Type B pancreatic cell (in vitro differentiated cells): ENCODE measurements at regions not wholly inside any gene's neighbourhood (a gene's known extent, or its start where the extent isn't known, plus 50 kb on each side); places are given as distances from the start of the nearest gene placed in this dataset.
A peak's percentile ranks its signal among the peaks of the same experiment; 100 is the strongest.

ENCODE experiments used
- DNase-seq: peaks from one replicate; pipeline ENCODE4 v3.0.0; 2021; ENCODE audit warnings: mixed read lengths; ENCODE audit not compliant: unreplicated experiment; ENCODE audit errors: extremely low spot score
- H3K27ac Mint-ChIP-seq: 2 replicates; pipeline ENCODE4 v1.8.0; 2021; ENCODE audit warnings: mild to moderate bottlenecking, mixed read lengths
- H3K27me3 Mint-ChIP-seq: 2 replicates; pipeline ENCODE4 v1.8.0; 2021; ENCODE audit warnings: mixed read lengths
- H3K36me3 Mint-ChIP-seq: 2 replicates; pipeline ENCODE4 v1.8.0; 2021; ENCODE audit warnings: mixed read lengths
- H3K4me1 Mint-ChIP-seq: one replicate; pipeline ENCODE4 v1.8.0; 2021; ENCODE audit warnings: mixed read lengths; ENCODE audit not compliant: unreplicated experiment
- H3K4me3 Mint-ChIP-seq: 2 replicates; pipeline ENCODE4 v1.8.0; 2021; ENCODE audit warnings: mild to moderate bottlenecking, mixed read lengths
- H3K9me3 Mint-ChIP-seq: 2 replicates; pipeline ENCODE4 v1.8.0; 2021; ENCODE audit warnings: mixed read lengths
- TF ChIP-seq, protein P1 (sequence below): fragments of 200-600 bp; sonication (generic); conservative IDR thresholded peaks from 2 replicates; pipeline ENCODE4 v1.5.0; 2021; ENCODE audit warnings: antibody characterized with exemption, mild to moderate bottlenecking

DNA sequence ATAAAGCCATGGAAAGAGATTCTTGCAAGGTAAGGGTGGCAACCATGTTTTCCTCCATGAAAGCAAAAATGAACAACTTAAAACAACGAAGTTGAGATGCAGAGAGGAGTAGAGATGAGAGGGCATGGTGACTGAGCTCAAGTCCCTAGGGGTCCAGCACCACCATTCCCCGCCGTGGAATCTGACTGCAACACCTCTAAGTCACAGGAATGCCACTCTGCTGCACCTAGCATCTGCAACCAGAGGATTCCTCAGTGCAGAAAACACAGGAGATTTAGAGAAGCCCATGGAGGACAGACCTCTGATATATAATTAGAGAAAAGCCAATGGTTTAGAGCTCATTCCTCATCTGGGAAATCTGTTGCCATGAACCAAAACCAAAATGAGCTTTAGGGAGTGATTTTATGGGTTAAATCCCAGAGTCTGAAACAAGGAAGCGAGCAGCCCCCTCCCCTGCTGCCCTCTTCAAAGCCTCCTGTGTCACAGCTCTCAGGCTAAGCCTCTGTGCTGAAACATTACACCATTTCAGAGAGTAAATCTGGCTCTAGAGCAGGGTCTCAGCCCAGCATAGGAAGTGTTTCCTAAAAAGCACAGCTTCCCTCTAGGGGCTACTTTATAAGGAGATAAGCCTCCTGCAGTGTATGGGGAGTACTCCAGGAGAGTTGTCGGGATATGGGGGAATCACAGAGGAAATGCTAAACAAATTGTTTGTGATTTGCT lies 1043.6 kb downstream of the UQCRFS1 start:
- peaks cover 38% of the 10 kb centered on the region for H3K4me1 Mint-ChIP-seq
- H3K27me3 Mint-ChIP-seq: peaks cover 21% of the 10 kb centered on the region
- H3K4me3 Mint-ChIP-seq: peak overlapping the region; percentile 47
- H3K27ac Mint-ChIP-seq: no peak overlapping the region
- H3K9me3 Mint-ChIP-seq: no peaks in the 10 kb centered on the region
- TF ChIP-seq, protein P1, sequence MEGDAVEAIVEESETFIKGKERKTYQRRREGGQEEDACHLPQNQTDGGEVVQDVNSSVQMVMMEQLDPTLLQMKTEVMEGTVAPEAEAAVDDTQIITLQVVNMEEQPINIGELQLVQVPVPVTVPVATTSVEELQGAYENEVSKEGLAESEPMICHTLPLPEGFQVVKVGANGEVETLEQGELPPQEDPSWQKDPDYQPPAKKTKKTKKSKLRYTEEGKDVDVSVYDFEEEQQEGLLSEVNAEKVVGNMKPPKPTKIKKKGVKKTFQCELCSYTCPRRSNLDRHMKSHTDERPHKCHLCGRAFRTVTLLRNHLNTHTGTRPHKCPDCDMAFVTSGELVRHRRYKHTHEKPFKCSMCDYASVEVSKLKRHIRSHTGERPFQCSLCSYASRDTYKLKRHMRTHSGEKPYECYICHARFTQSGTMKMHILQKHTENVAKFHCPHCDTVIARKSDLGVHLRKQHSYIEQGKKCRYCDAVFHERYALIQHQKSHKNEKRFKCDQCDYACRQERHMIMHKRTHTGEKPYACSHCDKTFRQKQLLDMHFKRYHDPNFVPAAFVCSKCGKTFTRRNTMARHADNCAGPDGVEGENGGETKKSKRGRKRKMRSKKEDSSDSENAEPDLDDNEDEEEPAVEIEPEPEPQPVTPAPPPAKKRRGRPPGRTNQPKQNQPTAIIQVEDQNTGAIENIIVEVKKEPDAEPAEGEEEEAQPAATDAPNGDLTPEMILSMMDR: no peak
- H3K36me3 Mint-ChIP-seq: no peaks in the 10 kb centered on the region
- DNase-seq: no peak

DNA sequence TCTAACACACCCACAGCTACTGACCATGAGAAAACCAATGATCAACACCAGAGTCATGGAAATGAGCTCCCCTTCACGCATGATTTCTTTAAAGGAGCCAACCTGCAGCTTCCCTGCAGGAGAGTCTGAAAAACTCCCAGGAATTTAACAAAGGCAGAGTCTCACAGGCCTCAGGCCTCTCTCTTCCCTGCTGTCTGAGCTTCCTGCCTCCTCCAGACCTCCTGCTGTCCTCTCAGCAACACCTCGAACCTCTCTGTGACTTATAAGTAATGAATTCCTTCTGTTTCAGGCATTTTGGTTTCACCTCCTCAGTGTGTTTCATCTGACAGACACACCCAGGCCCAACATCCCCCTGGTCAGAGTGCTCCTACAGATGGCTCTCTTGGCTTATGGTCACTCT lies 1044.4 kb downstream of the UQCRFS1 start:
- no peak for DNase-seq
- H3K27me3 Mint-ChIP-seq: peaks cover 21% of the 10 kb centered on the region
- peak overlapping the region; percentile 37 for H3K27ac Mint-ChIP-seq
- peak overlapping the region; percentile 20 for H3K4me3 Mint-ChIP-seq
- TF ChIP-seq, protein P1: no peak
- no peaks in the 10 kb centered on the region for H3K36me3 Mint-ChIP-seq
- peaks cover 40% of the 10 kb centered on the region for H3K4me1 Mint-ChIP-seq
- no peaks in the 10 kb centered on the region for H3K9me3 Mint-ChIP-seq

DNA sequence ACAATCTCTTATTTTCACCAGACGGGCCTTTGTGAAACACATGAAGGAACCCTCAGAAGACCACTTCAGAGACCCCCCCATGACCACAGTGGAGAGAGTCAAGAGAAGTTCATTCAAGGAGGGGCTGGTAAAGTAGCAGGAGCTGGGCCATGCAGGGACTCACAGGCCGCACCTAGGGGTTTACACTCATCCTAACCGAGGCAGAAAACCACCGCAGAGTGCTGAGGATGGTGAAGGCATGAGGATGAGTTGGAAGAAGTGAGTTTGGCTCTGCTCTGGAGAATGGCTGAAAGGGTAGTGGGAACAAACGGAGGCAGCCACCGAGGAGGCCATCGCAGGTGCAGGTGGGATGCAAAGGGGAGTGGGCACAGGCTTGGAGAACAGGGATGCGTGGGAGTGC lies 1046.9 kb downstream of the UQCRFS1 start:
- Mint-ChIP-seq H3K27ac (no peak overlapping the region), H3K27me3 (peaks cover 20% of the 10 kb centered on the region), H3K4me1 (peaks cover 29% of the 10 kb centered on the region), H3K4me3 (no peak overlapping the region), H3K9me3 (no peaks in the 10 kb centered on the region), H3K36me3 (no peaks in the 10 kb centered on the region)
- TF ChIP-seq, protein P1: no peak
- no peak for DNase-seq

DNA sequence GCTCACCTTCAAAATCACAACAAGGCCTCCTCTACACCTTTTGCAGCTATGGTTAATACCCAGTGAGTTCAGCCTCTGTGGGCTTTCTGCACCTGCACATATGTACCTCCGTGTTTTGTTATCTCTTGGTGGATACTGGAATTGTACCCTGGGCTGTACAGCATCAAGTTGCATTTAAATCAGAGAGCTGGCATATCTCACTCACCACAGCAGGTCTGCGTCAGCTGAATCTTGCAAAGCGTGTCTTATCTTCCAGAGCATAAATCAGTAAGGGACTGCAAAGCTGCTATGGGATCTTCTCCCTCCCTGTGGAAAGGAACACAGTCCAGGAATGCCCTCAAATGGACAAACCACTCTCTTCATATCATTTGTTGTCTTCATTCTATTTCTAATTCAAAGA lies 1048.7 kb downstream of the UQCRFS1 start:
- peaks cover 7% of the 10 kb centered on the region for H3K9me3 Mint-ChIP-seq
- no peaks in the 10 kb centered on the region for H3K36me3 Mint-ChIP-seq
- peaks cover 18% of the 10 kb centered on the region for H3K27me3 Mint-ChIP-seq
- H3K4me1 Mint-ChIP-seq: peaks cover 18% of the 10 kb centered on the region
- DNase-seq: no peak
- TF ChIP-seq, protein P1: no peak
- no peak overlapping the region for H3K27ac Mint-ChIP-seq
- H3K4me3 Mint-ChIP-seq: no peak overlapping the region

DNA sequence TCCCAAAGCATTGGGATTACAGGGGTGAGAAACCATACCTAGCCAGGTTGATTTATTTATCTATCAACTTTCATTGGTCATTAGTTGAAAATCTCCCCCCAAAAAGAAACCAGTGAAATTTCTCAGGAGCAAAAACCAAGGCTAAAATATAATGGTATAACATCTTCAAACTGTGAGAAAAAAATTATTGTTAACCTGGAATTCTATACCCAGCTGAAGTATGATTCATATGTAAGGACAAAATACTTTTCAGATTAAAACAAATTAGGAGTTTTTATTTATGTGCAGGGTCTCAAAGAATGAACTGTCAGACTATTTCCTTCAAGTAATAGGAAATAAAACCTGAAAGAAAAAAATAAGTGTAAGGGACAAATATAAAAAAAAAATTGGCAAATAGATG lies 1053.9 kb downstream of the UQCRFS1 start:
- no peak overlapping the region for H3K27ac Mint-ChIP-seq
- peaks cover 4% of the 10 kb centered on the region for H3K4me1 Mint-ChIP-seq
- peaks cover 16% of the 10 kb centered on the region for H3K27me3 Mint-ChIP-seq
- H3K36me3 Mint-ChIP-seq: no peaks in the 10 kb centered on the region
- no peak overlapping the region for H3K4me3 Mint-ChIP-seq
- TF ChIP-seq, protein P1: no peak
- peaks cover 11% of the 10 kb centered on the region for H3K9me3 Mint-ChIP-seq
- DNase-seq: no peak
